CD14-positive monocyte (primary cell): ENCODE measurements at regions not wholly inside any gene's neighbourhood (a gene's known extent, or its start where the extent isn't known, plus 50 kb on each side); places are given as distances from the start of the nearest gene placed in this dataset.

Experiments used
- DNase-seq, 3 donors: peaks; one replicate each; pipeline ENCODE4 v3.0.0-alpha.2; 2011 to 2022
- H2AFZ ChIP-seq: 2 replicates; pipeline ENCODE4 v1.6.0; 2012; ENCODE audit warnings: mild to moderate bottlenecking, low read depth, low read length, inconsistent platforms; ENCODE audit not compliant: insufficient read depth, poor library complexity, severe bottlenecking
- H3K27ac ChIP-seq, 2 donors: 1 replicate in 1 of 2; 2 replicates in 1 of 2; pipeline ENCODE4 v1.5.1; 2012 to 2013; ENCODE audit warnings: low read length in 2 of 2, control low read depth in 1 of 2, inconsistent platforms in 1 of 2, low read depth in 1 of 2, mild to moderate bottlenecking in 1 of 2
- H3K27me3 ChIP-seq, 2 donors: one replicate each; pipeline versions ENCODE4 v1.6.0 to v1.6.1; 2011 to 2013; ENCODE audit warnings: low read length in 2 of 2; ENCODE audit not compliant: control insufficient read depth in 2 of 2, insufficient read depth in 2 of 2
- H3K36me3 ChIP-seq, 2 donors: replicated peaks in 1 of 2; 1 replicate in 1 of 2; 2 replicates in 1 of 2; pipeline versions ENCODE4 v1.5.1 to v1.6.1; 2012 to 2013; ENCODE audit warnings: low read length in 2 of 2, control low read depth in 1 of 2, inconsistent platforms in 1 of 2, mild to moderate bottlenecking in 1 of 2; ENCODE audit not compliant: insufficient read depth in 2 of 2, control insufficient read depth in 1 of 2
- H3K4me1 ChIP-seq, 2 donors: 1 replicate in 1 of 2; 2 replicates in 1 of 2; pipeline versions ENCODE4 v1.5.1 to v1.6.1; 2012 to 2013; ENCODE audit warnings: low read length in 2 of 2, control low read depth in 1 of 2, inconsistent platforms in 1 of 2, mild to moderate bottlenecking in 1 of 2, moderate library complexity in 1 of 2; ENCODE audit not compliant: insufficient read depth in 2 of 2, control insufficient read depth in 1 of 2
- H3K4me2 ChIP-seq: replicated peaks from 2 replicates; pipeline ENCODE3; 2012; ENCODE audit warnings: low read length, moderate library complexity, mild to moderate bottlenecking; ENCODE audit not compliant: poor library complexity, severe bottlenecking; ENCODE audit errors: extremely low read depth
- H3K4me3 ChIP-seq, 3 experiments: fragments of 200-600 bp in 1 of 3; sonication (generic) in 1 of 3; replicated peaks in 1 of 3; 1 replicate in 2 of 3; 2 replicates in 1 of 3; pipeline ENCODE4 v1.5.1; 2011 to 2013; ENCODE audit warnings: low read length in 3 of 3, mild to moderate bottlenecking in 3 of 3, control low read depth in 2 of 3, low read depth in 2 of 3, inconsistent platforms in 1 of 3, moderate library complexity in 1 of 3
- H3K79me2 ChIP-seq: 2 replicates; pipeline ENCODE4 v1.6.0; 2012; ENCODE audit warnings: mild to moderate bottlenecking, control low read depth, inconsistent platforms, low read length, moderate library complexity; ENCODE audit not compliant: insufficient read depth
- H3K9ac ChIP-seq: 2 replicates; pipeline ENCODE4 v1.6.0; 2017; ENCODE audit warnings: low read length, mild to moderate bottlenecking; ENCODE audit not compliant: insufficient read depth, poor library complexity, severe bottlenecking
- H3K9me3 ChIP-seq, 2 donors: replicated peaks in 1 of 2; 1 replicate in 1 of 2; 2 replicates in 1 of 2; pipeline versions ENCODE4 v1.5.1 to v1.6.1; 2012 to 2013; ENCODE audit warnings: low read length in 2 of 2, control low read depth in 1 of 2; ENCODE audit not compliant: control insufficient read depth in 1 of 2, insufficient read depth in 1 of 2
- H4K20me1 ChIP-seq: 2 replicates; pipeline ENCODE4 v1.6.0; 2012; ENCODE audit warnings: mild to moderate bottlenecking, low read length, control low read depth, moderate library complexity; ENCODE audit not compliant: insufficient read depth
- H3K27ac Mint-ChIP-seq, 7 donors: one replicate each; pipeline ENCODE4 v1.8.0; 2020; ENCODE audit warnings: mild to moderate bottlenecking in 7 of 7, mixed read lengths in 7 of 7, moderate library complexity in 6 of 7, inconsistent platforms in 2 of 7
- H3K27me3 Mint-ChIP-seq, 3 donors: one replicate each; pipeline ENCODE4 v1.8.0; 2021 to 2022; ENCODE audit warnings: low read depth in 3 of 3, mild to moderate bottlenecking in 3 of 3, mixed read lengths in 3 of 3, moderate library complexity in 3 of 3, inconsistent platforms in 1 of 3
- H3K36me3 Mint-ChIP-seq, 2 donors: one replicate each; pipeline ENCODE4 v1.8.0; 2020; ENCODE audit warnings: mixed read lengths in 2 of 2, inconsistent platforms in 1 of 2, mild to moderate bottlenecking in 1 of 2
- H3K4me1 Mint-ChIP-seq: one replicate; pipeline ENCODE4 v1.8.0; 2020; ENCODE audit warnings: mild to moderate bottlenecking, mixed read lengths
- H3K4me3 Mint-ChIP-seq, 2 donors: one replicate each; pipeline ENCODE4 v1.8.0; 2020; ENCODE audit warnings: mild to moderate bottlenecking in 2 of 2, mixed read lengths in 2 of 2, moderate library complexity in 1 of 2
- H3K9me3 Mint-ChIP-seq, 7 donors: one replicate each; pipeline ENCODE4 v1.8.0; 2020 to 2022; ENCODE audit warnings: mixed read lengths in 7 of 7, mild to moderate bottlenecking in 6 of 7, moderate library complexity in 6 of 7, inconsistent platforms in 2 of 7
- CTCF ChIP-seq: fragments of 200-600 bp; IDR thresholded peaks from one replicate; pipeline ENCODE4 v1.8.0; 2022; ENCODE audit warnings: antibody characterized with exemption, mild to moderate bottlenecking
- WGBS: methylation state at CpG from one replicate; pipeline ENCODE4 v1.1.5; 2013; ENCODE audit warnings: missing lambda C conversion rate; ENCODE audit not compliant: insufficient coverage; 5-methylcytosine and 5-hydroxymethylcytosine counted together
- intact Hi-C, 2 donors: fragments of 100-400 bp; cut with micrococcal nuclease; formaldehyde crosslinking; loops; one replicate each; pipeline versions ENCODE4 v1.15.0 to v1.15.1; 2023

- H3K4me3 Mint-ChIP-seq: no peak overlapping the region
- intact Hi-C loops: no loop called here
- Histone ChIP-seq H3K4me2 (no peak overlapping the region), H3K27ac (no peak overlapping the region), H3K9ac (no peak overlapping the region), H3K4me3 (no peak overlapping the region), H3K27me3 (no peaks in the 10 kb centered on the region), H2AFZ (no peak overlapping the region), H3K4me1 (no peaks in the 10 kb centered on the region), H3K36me3 (no peaks in the 10 kb centered on the region), H4K20me1 (no peaks in the 10 kb centered on the region), H3K9me3 (no peaks in the 10 kb centered on the region), H3K79me2 (no peaks in the 10 kb centered on the region)
- no peak for TF ChIP-seq CTCF
- H3K4me1 Mint-ChIP-seq: no peaks in the 10 kb centered on the region
- peaks cover 0 to 2% (median 0%) of the 10 kb centered on the region in 7 donors for H3K9me3 Mint-ChIP-seq
- DNase-seq: no peak
- H3K27me3 Mint-ChIP-seq: peaks cover 2 to 12% (median 6%) of the 10 kb centered on the region in 3 donors
- H3K27ac Mint-ChIP-seq: peak overlapping the region in 1 of 7 donors; percentile 11
- WGBS: 86% methylated on average over 5 of the region's 9 CpGs
- H3K36me3 Mint-ChIP-seq: no peaks in the 10 kb centered on the region
These were observed 67.1 kb downstream of the SERPINA3 start for GRCh38 chr14:94679106-94679810.

- no peak overlapping the region for H3K9ac ChIP-seq
- Mint-ChIP-seq H3K4me1 (no peaks in the 10 kb centered on the region), H3K4me3 (no peak overlapping the region), H3K9me3 (peaks cover 0 to 2% (median 0%) of the 10 kb centered on the region in 7 donors), H3K27me3 (peaks cover 2 to 13% (median 6%) of the 10 kb centered on the region in 3 donors), H3K36me3 (no peaks in the 10 kb centered on the region), H3K27ac (no peak overlapping the region)
- no peaks in the 10 kb centered on the region for H3K36me3 ChIP-seq
- no peaks in the 10 kb centered on the region for H4K20me1 ChIP-seq
- H2AFZ ChIP-seq: no peak overlapping the region
- no peak for DNase-seq
- H3K27me3 ChIP-seq: no peaks in the 10 kb centered on the region
- H3K27ac ChIP-seq: no peak overlapping the region
- H3K9me3 ChIP-seq: no peaks in the 10 kb centered on the region
- no peak overlapping the region for H3K4me3 ChIP-seq
- H3K4me2 ChIP-seq: no peak overlapping the region
- H3K4me1 ChIP-seq: no peaks in the 10 kb centered on the region
- WGBS: 83% methylated on average over 5 of the region's 6 CpGs
- intact Hi-C loops: no loop called here
- no peaks in the 10 kb centered on the region for H3K79me2 ChIP-seq
- TF ChIP-seq CTCF: no peak
These were observed 65.6 kb downstream of the SERPINA3 start for GRCh38 chr14:94677747-94678146.
